IgD-negative memory B cell (primary cell): ENCODE measurements at regions not wholly inside any gene's neighbourhood (a gene's known extent, or its start where the extent isn't known, plus 50 kb on each side); places are given as distances from the start of the nearest gene placed in this dataset.
"Not testable (repeated sequence)": the region's sequence is repeated elsewhere in the genome, so short reads cannot be mapped to it uniquely, and the experiment has no call there.

Experiments used
- H3K27ac Mint-ChIP-seq, 3 donors: one replicate each; pipeline ENCODE4 v1.8.0; 2020 to 2022; ENCODE audit warnings: mild to moderate bottlenecking in 3 of 3, mixed read lengths in 3 of 3, moderate library complexity in 1 of 3
- H3K27me3 Mint-ChIP-seq: one replicate; pipeline ENCODE4 v1.8.0; 2021; ENCODE audit warnings: mixed read lengths
- H3K36me3 Mint-ChIP-seq: one replicate; pipeline ENCODE4 v1.8.0; 2020; ENCODE audit warnings: mild to moderate bottlenecking, mixed read lengths
- H3K4me1 Mint-ChIP-seq, 3 donors: one replicate each; pipeline ENCODE4 v1.8.0; 2020 to 2022; ENCODE audit warnings: mixed read lengths in 3 of 3, mild to moderate bottlenecking in 1 of 3
- H3K4me3 Mint-ChIP-seq, 4 donors: one replicate each; pipeline ENCODE4 v1.8.0; 2020 to 2022; ENCODE audit warnings: mild to moderate bottlenecking in 4 of 4, mixed read lengths in 4 of 4, moderate library complexity in 3 of 4
- H3K9me3 Mint-ChIP-seq, 3 donors: one replicate each; pipeline ENCODE4 v1.8.0; 2020 to 2021; ENCODE audit warnings: mixed read lengths in 3 of 3, mild to moderate bottlenecking in 1 of 3

- not testable (repeated sequence) for H3K27me3 Mint-ChIP-seq
These were observed 120.4 kb downstream of the TMEM121 start for GRCh38 chr14:105646711-105647281.

GRCh38 chr14:105647426-105647783, 121.0 kb downstream of the TMEM121 start:
- peak overlapping the region; percentile 97 to 100 (median 100) for H3K4me3 Mint-ChIP-seq
- peak overlapping the region in 2 of 3 donors; percentile 21 to 59 for H3K27ac Mint-ChIP-seq
- H3K36me3 Mint-ChIP-seq: peaks cover 14% of the 10 kb centered on the region
- H3K4me1 Mint-ChIP-seq: peaks cover 6 to 15% (median 10%) of the 10 kb centered on the region in 3 donors
- not testable (repeated sequence) for H3K27me3 Mint-ChIP-seq, H3K9me3 Mint-ChIP-seq

More at GRCh38 chr14:105646711-105647281, 120.4 kb downstream of the TMEM121 start:
- peaks cover 14% of the 10 kb centered on the region for H3K36me3 Mint-ChIP-seq
- peak overlapping the region; percentile 21 to 64 (median 59) for H3K27ac Mint-ChIP-seq
- not testable (repeated sequence) for H3K9me3 Mint-ChIP-seq
- H3K4me1 Mint-ChIP-seq: peaks cover 6 to 14% (median 10%) of the 10 kb centered on the region in 3 donors
- peak overlapping the region; percentile 97 to 100 (median 100) for H3K4me3 Mint-ChIP-seq

- H3K4me1 Mint-ChIP-seq: peaks cover 8 to 15% (median 10%) of the 10 kb centered on the region in 3 donors
- H3K36me3 Mint-ChIP-seq: peaks cover 14% of the 10 kb centered on the region
- peaks cover 0 to 4% (median 0%) of the 10 kb centered on the region in 3 donors for H3K9me3 Mint-ChIP-seq
- peak overlapping the region; percentile 93 to 98 (median 96) for H3K27ac Mint-ChIP-seq
- H3K4me3 Mint-ChIP-seq: peak overlapping the region; percentile 97 to 100 (median 100)
- H3K27me3 Mint-ChIP-seq: no peaks in the 10 kb centered on the region
These were observed 121.6 kb downstream of the TMEM121 start for GRCh38 chr14:105647784-105648608.

GRCh38 chr14:105648609-105649535, 122.5 kb downstream of the TMEM121 start:
- peaks cover 14% of the 10 kb centered on the region for H3K36me3 Mint-ChIP-seq
- H3K4me3 Mint-ChIP-seq: peak overlapping the region; percentile 97 to 100 (median 100)
- H3K9me3 Mint-ChIP-seq, H3K27me3 Mint-ChIP-seq: not testable (repeated sequence)
- H3K4me1 Mint-ChIP-seq: peaks cover 11 to 13% (median 12%) of the 10 kb centered on the region in 3 donors
- peak overlapping the region; percentile 93 to 98 (median 96) for H3K27ac Mint-ChIP-seq

GRCh38 chr14:105652317-105652716, 125.9 kb downstream of the TMEM121 start:
- H3K36me3 Mint-ChIP-seq: peaks cover 10% of the 10 kb centered on the region
- H3K4me1 Mint-ChIP-seq: peaks cover 8 to 13% (median 11%) of the 10 kb centered on the region in 3 donors
- not testable (repeated sequence) for H3K27me3 Mint-ChIP-seq, H3K27ac Mint-ChIP-seq, H3K9me3 Mint-ChIP-seq, H3K4me3 Mint-ChIP-seq

- not testable (repeated sequence) for H3K27me3 Mint-ChIP-seq, H3K4me1 Mint-ChIP-seq, H3K27ac Mint-ChIP-seq
- peak overlapping the region in 1 of 4 donors; percentile 44 for H3K4me3 Mint-ChIP-seq
- H3K9me3 Mint-ChIP-seq: peaks cover 0 to 12% (median 0%) of the 10 kb centered on the region in 3 donors
- H3K36me3 Mint-ChIP-seq: peaks cover 12% of the 10 kb centered on the region
These were observed 127.5 kb downstream of the TMEM121 start for GRCh38 chr14:105653921-105654320.

GRCh38 chr14:105659255-105659654, 132.9 kb downstream of the TMEM121 start:
- Mint-ChIP-seq H3K4me1 (peaks cover 0 to 10% (median 2%) of the 10 kb centered on the region in 3 donors), H3K4me3 (peak overlapping the region in 1 of 4 donors; percentile 68), H3K36me3 (peaks cover 19% of the 10 kb centered on the region), H3K9me3 (peaks cover 3 to 19% (median 8%) of the 10 kb centered on the region in 3 donors)
- H3K27ac Mint-ChIP-seq, H3K27me3 Mint-ChIP-seq: not testable (repeated sequence)

GRCh38 chr14:105659935-105660527, 133.6 kb downstream of the TMEM121 start:
- peaks cover 18% of the 10 kb centered on the region for H3K36me3 Mint-ChIP-seq
- H3K4me1 Mint-ChIP-seq: peaks cover 0 to 10% (median 2%) of the 10 kb centered on the region in 3 donors
- no peaks in the 10 kb centered on the region for H3K27me3 Mint-ChIP-seq
- H3K9me3 Mint-ChIP-seq: peaks cover 3 to 19% (median 8%) of the 10 kb centered on the region in 3 donors
- H3K27ac Mint-ChIP-seq: no peak overlapping the region
- H3K4me3 Mint-ChIP-seq: peak overlapping the region in 1 of 4 donors; percentile 14

GRCh38 chr14:105660816-105661531, 134.6 kb downstream of the TMEM121 start:
- Mint-ChIP-seq H3K9me3 (peaks cover 3 to 19% (median 8%) of the 10 kb centered on the region in 3 donors), H3K27ac (peak overlapping the region in 2 of 3 donors; percentile 9 to 17), H3K27me3 (no peaks in the 10 kb centered on the region), H3K36me3 (peaks cover 18% of the 10 kb centered on the region), H3K4me1 (peaks cover 0 to 10% (median 2%) of the 10 kb centered on the region in 3 donors), H3K4me3 (no peak overlapping the region)

GRCh38 chr14:105662043-105662442, 135.7 kb downstream of the TMEM121 start:
- H3K27ac Mint-ChIP-seq, H3K4me3 Mint-ChIP-seq, H3K27me3 Mint-ChIP-seq: not testable (repeated sequence)
- peaks cover 3 to 19% (median 8%) of the 10 kb centered on the region in 3 donors for H3K9me3 Mint-ChIP-seq
- peaks cover 0 to 10% (median 2%) of the 10 kb centered on the region in 3 donors for H3K4me1 Mint-ChIP-seq
- peaks cover 18% of the 10 kb centered on the region for H3K36me3 Mint-ChIP-seq

GRCh38 chr14:105662592-105662991, 136.2 kb downstream of the TMEM121 start:
- Mint-ChIP-seq H3K36me3 (peaks cover 14% of the 10 kb centered on the region), H3K9me3 (peaks cover 3 to 13% (median 8%) of the 10 kb centered on the region in 3 donors), H3K4me1 (peaks cover 0 to 10% (median 2%) of the 10 kb centered on the region in 3 donors)
- H3K27ac Mint-ChIP-seq, H3K27me3 Mint-ChIP-seq, H3K4me3 Mint-ChIP-seq: not testable (repeated sequence)

GRCh38 chr14:105663323-105663722, 136.9 kb downstream of the TMEM121 start:
- not testable (repeated sequence) for H3K27me3 Mint-ChIP-seq, H3K9me3 Mint-ChIP-seq, H3K27ac Mint-ChIP-seq, H3K4me3 Mint-ChIP-seq
- Mint-ChIP-seq H3K4me1 (peaks cover 0 to 10% (median 2%) of the 10 kb centered on the region in 3 donors), H3K36me3 (peaks cover 12% of the 10 kb centered on the region)

GRCh38 chr14:105663818-105664596, 137.6 kb downstream of the TMEM121 start:
- not testable (repeated sequence) for H3K36me3 Mint-ChIP-seq, H3K27me3 Mint-ChIP-seq, H3K4me3 Mint-ChIP-seq, H3K27ac Mint-ChIP-seq, H3K9me3 Mint-ChIP-seq
- peaks cover 0 to 10% (median 2%) of the 10 kb centered on the region in 3 donors for H3K4me1 Mint-ChIP-seq
